ENCODE measurements at regions not wholly inside any gene's neighbourhood (a gene's known extent, or its start where the extent isn't known, plus 50 kb on each side); places are given as distances from the start of the nearest gene placed in this dataset.
A peak's percentile ranks its signal among the peaks of the same experiment; 100 is the strongest.

- no peak for DNase-seq (ENCODE audit: low read depth)
- H3K4me3 ChIP-seq (ENCODE audit: low read depth, low read length): no peak overlapping the region
- no peak for TF ChIP-seq CTCF (IDR thresholded peaks at IDR 0.05; ENCODE audit: insufficient read depth, low read depth, low read length)
These were observed 187.5 kb upstream of the MARCKS start for GRCh38 chr6:113669606-113670005.

GRCh38 chr6:113671421-113671820 lies 185.7 kb upstream of the MARCKS start:
- no peak for TF ChIP-seq CTCF (IDR thresholded peaks at IDR 0.05; ENCODE audit: insufficient read depth, low read depth, low read length)
- no peak overlapping the region for H3K4me3 ChIP-seq (ENCODE audit: low read depth, low read length)
- no peak for DNase-seq (ENCODE audit: low read depth)

- peak overlapping the region; percentile 29 for H3K4me3 ChIP-seq (ENCODE audit: low read depth, low read length)
- TF ChIP-seq CTCF (IDR thresholded peaks at IDR 0.05; ENCODE audit: insufficient read depth, low read depth, low read length): no peak
- DNase-seq (ENCODE audit: low read depth): peak; percentile 69
These were observed 184.5 kb upstream of the MARCKS start for GRCh38 chr6:113672491-113673149.

- TF ChIP-seq CTCF (IDR thresholded peaks at IDR 0.05; ENCODE audit: insufficient read depth, low read depth, low read length): no peak
- no peak for DNase-seq (ENCODE audit: low read depth)
- no peak overlapping the region for H3K4me3 ChIP-seq (ENCODE audit: low read depth, low read length)
These were observed 183.1 kb upstream of the MARCKS start for GRCh38 chr6:113674075-113674474.

GRCh38 chr6:113676057-113676456 lies 181.1 kb upstream of the MARCKS start:
- H3K4me3 ChIP-seq (ENCODE audit: low read depth, low read length): no peak overlapping the region
- no peak for TF ChIP-seq CTCF (IDR thresholded peaks at IDR 0.05; ENCODE audit: insufficient read depth, low read depth, low read length)
- DNase-seq (ENCODE audit: low read depth): no peak

GRCh38 chr6:113676968-113677367 lies 180.2 kb upstream of the MARCKS start:
- DNase-seq (ENCODE audit: low read depth): no peak
- H3K4me3 ChIP-seq (ENCODE audit: low read depth, low read length): no peak overlapping the region
- TF ChIP-seq CTCF (IDR thresholded peaks at IDR 0.05; ENCODE audit: insufficient read depth, low read depth, low read length): no peak

- TF ChIP-seq CTCF (IDR thresholded peaks at IDR 0.05; ENCODE audit: insufficient read depth, low read depth, low read length): no peak
- no peak overlapping the region for H3K4me3 ChIP-seq (ENCODE audit: low read depth, low read length)
- DNase-seq (ENCODE audit: low read depth): no peak
These were observed 178.1 kb upstream of the MARCKS start for GRCh38 chr6:113679051-113679450.

All from fibroblast of villous mesenchyme (primary cell).